CD4-positive, CD25-positive, alpha-beta regulatory T cell (primary cell): ENCODE measurements at regions not wholly inside any gene's neighbourhood (a gene's known extent, or its start where the extent isn't known, plus 50 kb on each side); places are given as distances from the start of the nearest gene placed in this dataset.

Source experiments
- ATAC-seq, 2 donors: fragments of 150-1000 bp; cut with Tn5 transposase; one replicate each; pipeline ENCODE4 v1.10.0; 2021; ENCODE audit warnings: low read depth in 2 of 2, moderate number of reproducible peaks in 2 of 2, moderate library complexity in 1 of 2
- DNase-seq, 3 donors: peaks; one replicate each; pipeline versions ENCODE4 v3.0.0 to v3.0.0-alpha.2; 2012 to 2022; ENCODE audit warnings: mixed read lengths in 1 of 3
- H3K27ac ChIP-seq: one replicate; pipeline ENCODE4 v1.7.0; 2013; ENCODE audit warnings: mild to moderate bottlenecking, low read length; ENCODE audit not compliant: insufficient read depth, poor library complexity, severe bottlenecking
- H3K27me3 ChIP-seq: one replicate; pipeline ENCODE4 v1.7.0; 2013; ENCODE audit warnings: low read length; ENCODE audit not compliant: control insufficient read depth, insufficient read depth
- H3K36me3 ChIP-seq: one replicate; pipeline ENCODE4 v1.7.0; 2013; ENCODE audit warnings: mild to moderate bottlenecking, low read length, moderate library complexity; ENCODE audit not compliant: control insufficient read depth, insufficient read depth
- H3K4me1 ChIP-seq: 2 replicates; pipeline ENCODE4 v1.7.0; 2013; ENCODE audit warnings: mild to moderate bottlenecking, low read length; ENCODE audit not compliant: insufficient read depth, control insufficient read depth, poor library complexity, severe bottlenecking
- H3K4me3 ChIP-seq: one replicate; pipeline ENCODE4 v1.7.0; 2013; ENCODE audit warnings: low read depth, mild to moderate bottlenecking, low read length, moderate library complexity
- H3K9me3 ChIP-seq, 2 experiments: 1 replicate in 1 of 2; 2 replicates in 1 of 2; pipeline ENCODE4 v1.7.0; 2013; ENCODE audit warnings: low read length in 2 of 2, mild to moderate bottlenecking in 1 of 2, moderate library complexity in 1 of 2; ENCODE audit not compliant: control insufficient read depth in 2 of 2
- H3K27ac Mint-ChIP-seq, 3 donors: one replicate each; pipeline ENCODE4 v1.8.0; 2020 to 2022; ENCODE audit warnings: mild to moderate bottlenecking in 3 of 3, mixed read lengths in 3 of 3, moderate library complexity in 2 of 3
- H3K27me3 Mint-ChIP-seq: one replicate; pipeline ENCODE4 v1.8.0; 2022; ENCODE audit warnings: mild to moderate bottlenecking, mixed read lengths
- H3K36me3 Mint-ChIP-seq: one replicate; pipeline ENCODE4 v1.8.0; 2020; ENCODE audit warnings: mixed read lengths
- H3K4me1 Mint-ChIP-seq, 4 donors: one replicate each; pipeline ENCODE4 v1.8.0; 2020 to 2022; ENCODE audit warnings: mixed read lengths in 4 of 4, mild to moderate bottlenecking in 1 of 4
- H3K4me3 Mint-ChIP-seq, 4 donors: one replicate each; pipeline ENCODE4 v1.8.0; 2020 to 2022; ENCODE audit warnings: mild to moderate bottlenecking in 4 of 4, mixed read lengths in 4 of 4, moderate library complexity in 3 of 4
- H3K9me3 Mint-ChIP-seq, 7 donors: one replicate each; pipeline ENCODE4 v1.8.0; 2020 to 2022; ENCODE audit warnings: mixed read lengths in 7 of 7, mild to moderate bottlenecking in 3 of 7, moderate library complexity in 2 of 7

GRCh38 chr11:130580891-130581492, 132.5 kb downstream of the ADAMTS15 start:
- H3K4me1 ChIP-seq = no peaks in the 10 kb centered on the region
- H3K27ac ChIP-seq = no peak overlapping the region
- no peaks in the 10 kb centered on the region for H3K4me1 Mint-ChIP-seq
- H3K27me3 Mint-ChIP-seq = peaks cover 14% of the 10 kb centered on the region
- H3K27me3 ChIP-seq = no peaks in the 10 kb centered on the region
- no peaks in the 10 kb centered on the region for H3K36me3 Mint-ChIP-seq
- peaks cover 0 to 3% (median 3%) of the 10 kb centered on the region in 7 donors for H3K9me3 Mint-ChIP-seq
- no peak overlapping the region for H3K27ac Mint-ChIP-seq
- DNase-seq (no peak), ATAC-seq (no peak)
- no peaks in the 10 kb centered on the region for H3K36me3 ChIP-seq
- no peak overlapping the region for H3K4me3 Mint-ChIP-seq
- no peaks in the 10 kb centered on the region for H3K9me3 ChIP-seq
- no peak overlapping the region for H3K4me3 ChIP-seq

GRCh38 chr11:130581646-130582045, 133.2 kb downstream of the ADAMTS15 start:
- peaks cover 0 to 5% (median 3%) of the 10 kb centered on the region in 7 donors for H3K9me3 Mint-ChIP-seq
- no peaks in the 10 kb centered on the region for H3K4me1 ChIP-seq
- H3K36me3 Mint-ChIP-seq = no peaks in the 10 kb centered on the region
- H3K36me3 ChIP-seq = no peaks in the 10 kb centered on the region
- H3K27ac Mint-ChIP-seq = no peak overlapping the region
- H3K4me1 Mint-ChIP-seq = no peaks in the 10 kb centered on the region
- no peaks in the 10 kb centered on the region for H3K9me3 ChIP-seq
- no peak overlapping the region for H3K27ac ChIP-seq
- ATAC-seq = no peak
- peaks cover 14% of the 10 kb centered on the region for H3K27me3 Mint-ChIP-seq
- H3K27me3 ChIP-seq = no peaks in the 10 kb centered on the region
- no peak overlapping the region for H3K4me3 ChIP-seq
- no peak for DNase-seq
- no peak overlapping the region for H3K4me3 Mint-ChIP-seq

GRCh38 chr11:130582176-130582575, 133.7 kb downstream of the ADAMTS15 start:
- no peaks in the 10 kb centered on the region for H3K36me3 Mint-ChIP-seq
- no peak overlapping the region for H3K27ac Mint-ChIP-seq
- Histone ChIP-seq H3K4me1 (no peaks in the 10 kb centered on the region), H3K4me3 (no peak overlapping the region), H3K36me3 (no peaks in the 10 kb centered on the region), H3K27ac (no peak overlapping the region), H3K27me3 (no peaks in the 10 kb centered on the region), H3K9me3 (no peaks in the 10 kb centered on the region)
- no peak for ATAC-seq
- no peaks in the 10 kb centered on the region for H3K4me1 Mint-ChIP-seq
- DNase-seq = no peak
- H3K27me3 Mint-ChIP-seq = peaks cover 14% of the 10 kb centered on the region
- peaks cover 0 to 5% (median 3%) of the 10 kb centered on the region in 7 donors for H3K9me3 Mint-ChIP-seq
- no peak overlapping the region for H3K4me3 Mint-ChIP-seq

- H3K27me3 Mint-ChIP-seq = peaks cover 6% of the 10 kb centered on the region
- Histone ChIP-seq H3K36me3 (no peaks in the 10 kb centered on the region), H3K4me3 (no peak overlapping the region), H3K27ac (no peak overlapping the region), H3K9me3 (no peaks in the 10 kb centered on the region), H3K4me1 (no peaks in the 10 kb centered on the region), H3K27me3 (no peaks in the 10 kb centered on the region)
- H3K9me3 Mint-ChIP-seq = peaks cover 0 to 5% (median 3%) of the 10 kb centered on the region in 7 donors
- no peak for ATAC-seq
- H3K4me3 Mint-ChIP-seq = no peak overlapping the region
- H3K4me1 Mint-ChIP-seq = no peaks in the 10 kb centered on the region
- H3K36me3 Mint-ChIP-seq = no peaks in the 10 kb centered on the region
- H3K27ac Mint-ChIP-seq = no peak overlapping the region
- DNase-seq = no peak
Observed at GRCh38 chr11:130582981-130583380, 134.5 kb downstream of the ADAMTS15 start.

- Mint-ChIP-seq H3K4me3 (no peak overlapping the region), H3K36me3 (no peaks in the 10 kb centered on the region), H3K27ac (no peak overlapping the region), H3K4me1 (no peaks in the 10 kb centered on the region), H3K9me3 (peaks cover 0 to 5% (median 3%) of the 10 kb centered on the region in 7 donors), H3K27me3 (peaks cover 5% of the 10 kb centered on the region)
- no peak overlapping the region for H3K4me3 ChIP-seq
- no peaks in the 10 kb centered on the region for H3K9me3 ChIP-seq
- H3K27ac ChIP-seq = no peak overlapping the region
- H3K27me3 ChIP-seq = no peaks in the 10 kb centered on the region
- no peaks in the 10 kb centered on the region for H3K36me3 ChIP-seq
- ATAC-seq (no peak), DNase-seq (no peak)
- no peaks in the 10 kb centered on the region for H3K4me1 ChIP-seq
Observed at GRCh38 chr11:130583801-130584211, 135.4 kb downstream of the ADAMTS15 start.

- no peak for DNase-seq
- Mint-ChIP-seq H3K36me3 (no peaks in the 10 kb centered on the region), H3K4me1 (no peaks in the 10 kb centered on the region), H3K27me3 (peaks cover 11% of the 10 kb centered on the region), H3K4me3 (no peak overlapping the region), H3K9me3 (peaks cover 0 to 6% (median 3%) of the 10 kb centered on the region in 7 donors), H3K27ac (no peak overlapping the region)
- Histone ChIP-seq H3K36me3 (no peaks in the 10 kb centered on the region), H3K9me3 (no peaks in the 10 kb centered on the region), H3K27ac (no peak overlapping the region), H3K4me1 (no peaks in the 10 kb centered on the region), H3K4me3 (no peak overlapping the region), H3K27me3 (no peaks in the 10 kb centered on the region)
- ATAC-seq = no peak
Observed at GRCh38 chr11:130585545-130585944, 137.1 kb downstream of the ADAMTS15 start.

- Histone ChIP-seq H3K36me3 (no peaks in the 10 kb centered on the region), H3K4me1 (no peaks in the 10 kb centered on the region), H3K27me3 (no peaks in the 10 kb centered on the region), H3K4me3 (no peak overlapping the region), H3K9me3 (no peaks in the 10 kb centered on the region), H3K27ac (no peak overlapping the region)
- ATAC-seq (no peak), DNase-seq (no peak)
- no peaks in the 10 kb centered on the region for H3K4me1 Mint-ChIP-seq
- no peak overlapping the region for H3K27ac Mint-ChIP-seq
- no peak overlapping the region for H3K4me3 Mint-ChIP-seq
- peaks cover 6% of the 10 kb centered on the region for H3K27me3 Mint-ChIP-seq
- no peaks in the 10 kb centered on the region for H3K36me3 Mint-ChIP-seq
- H3K9me3 Mint-ChIP-seq = peaks cover 0 to 10% (median 3%) of the 10 kb centered on the region in 7 donors
Observed at GRCh38 chr11:130587658-130588057, 139.2 kb downstream of the ADAMTS15 start.

- H3K27me3 ChIP-seq = no peaks in the 10 kb centered on the region
- Mint-ChIP-seq H3K36me3 (no peaks in the 10 kb centered on the region), H3K27ac (no peak overlapping the region), H3K4me3 (no peak overlapping the region), H3K27me3 (peaks cover 6% of the 10 kb centered on the region), H3K9me3 (peaks cover 0 to 7% (median 0%) of the 10 kb centered on the region in 7 donors), H3K4me1 (no peaks in the 10 kb centered on the region)
- no peak overlapping the region for H3K4me3 ChIP-seq
- H3K9me3 ChIP-seq = no peaks in the 10 kb centered on the region
- H3K36me3 ChIP-seq = no peaks in the 10 kb centered on the region
- no peaks in the 10 kb centered on the region for H3K4me1 ChIP-seq
- DNase-seq (no peak), ATAC-seq (no peak)
- H3K27ac ChIP-seq = no peak overlapping the region
Observed at GRCh38 chr11:130588471-130588870, 140.0 kb downstream of the ADAMTS15 start.
